K562 (cell line): ENCODE measurements at regions not wholly inside any gene's neighbourhood (a gene's known extent, or its start where the extent isn't known, plus 50 kb on each side); places are given as distances from the start of the nearest gene placed in this dataset.

ENCODE experiments used
- NFE2 ChIP-seq: IDR thresholded peaks from 2 replicates; pipeline ENCODE4 v1.6.1; 2014; ENCODE audit warnings: antibody characterized with exemption, low read depth
- SNIP1 ChIP-seq: fragments of 450-650 bp; IDR thresholded peaks from 2 replicates; pipeline ENCODE4 v1.7.1; 2017; ENCODE audit warnings: low read depth, mild to moderate bottlenecking
- XRCC4 ChIP-seq: IDR thresholded peaks from one replicate; pipeline ENCODE4 v1.6.1; 2011; ENCODE audit not compliant: insufficient read depth, insufficient read length; ENCODE audit errors: extremely low read depth

DNA sequence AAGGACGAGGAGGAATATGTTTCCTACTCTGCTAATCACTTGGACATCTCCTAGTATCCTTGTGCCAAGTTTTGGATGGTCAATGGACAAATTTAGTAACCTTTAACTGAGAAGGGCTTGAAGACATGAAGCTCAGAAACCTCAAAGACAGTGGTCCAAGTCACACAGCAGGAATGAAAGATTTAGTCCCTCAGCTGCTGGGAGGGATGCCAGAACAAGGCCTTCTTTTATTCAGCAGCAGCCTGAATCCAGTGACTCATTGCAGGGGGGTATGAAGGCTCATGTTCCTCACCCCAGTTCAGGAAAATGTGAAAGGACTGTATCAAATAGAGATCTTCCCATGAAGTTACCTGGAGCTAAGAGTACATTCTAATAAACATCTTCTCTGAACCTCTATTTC, 214.9 kb upstream of the UGT8 start:
- TF ChIP-seq SNIP1 (no peak), XRCC4 (no peak), NFE2 (no peak)
